Hepatic stellate cell (primary cell): ENCODE measurements at regions not wholly inside any gene's neighbourhood (a gene's known extent, or its start where the extent isn't known, plus 50 kb on each side); places are given as distances from the start of the nearest gene placed in this dataset.
"Not testable (repeated sequence)": the region's sequence is repeated elsewhere in the genome, so short reads cannot be mapped to it uniquely, and the experiment has no call there.

Experiments
- DNase-seq: peaks from one replicate; pipeline ENCODE4 v3.0.0; 2011; ENCODE audit warnings: low spot score

DNA sequence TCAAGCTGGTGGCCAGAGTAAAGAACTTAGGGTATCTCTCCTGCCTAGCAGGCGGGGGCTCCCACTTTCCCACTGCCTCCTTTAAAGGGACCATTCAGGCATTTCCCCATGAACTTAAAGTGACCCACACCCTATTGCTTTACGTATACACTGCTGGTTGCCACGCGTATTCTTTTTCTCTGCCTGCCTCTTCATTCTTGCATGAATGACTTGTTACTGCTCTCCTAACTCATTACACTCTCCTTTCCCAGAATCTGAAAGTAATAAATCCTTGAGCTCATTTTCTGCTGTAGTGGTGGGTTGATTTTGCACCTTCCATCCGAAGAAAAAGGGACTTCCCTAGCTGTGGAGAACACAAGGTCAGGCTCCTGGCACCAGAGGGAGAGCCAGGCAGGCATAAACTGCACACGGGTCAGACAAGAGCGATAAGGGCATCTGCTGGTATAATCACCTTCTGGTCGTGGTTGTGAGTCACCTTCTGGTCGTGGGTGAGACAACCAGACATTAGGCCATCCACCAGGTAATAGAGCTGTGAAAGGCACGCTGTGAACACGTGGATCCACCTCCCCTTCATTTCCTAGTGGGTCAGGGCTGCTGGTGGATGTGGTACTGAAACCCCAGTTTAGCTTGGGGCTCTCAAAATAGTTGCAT is 950.3 kb downstream of the SOCS6 start:
- no peak for DNase-seq

DNA sequence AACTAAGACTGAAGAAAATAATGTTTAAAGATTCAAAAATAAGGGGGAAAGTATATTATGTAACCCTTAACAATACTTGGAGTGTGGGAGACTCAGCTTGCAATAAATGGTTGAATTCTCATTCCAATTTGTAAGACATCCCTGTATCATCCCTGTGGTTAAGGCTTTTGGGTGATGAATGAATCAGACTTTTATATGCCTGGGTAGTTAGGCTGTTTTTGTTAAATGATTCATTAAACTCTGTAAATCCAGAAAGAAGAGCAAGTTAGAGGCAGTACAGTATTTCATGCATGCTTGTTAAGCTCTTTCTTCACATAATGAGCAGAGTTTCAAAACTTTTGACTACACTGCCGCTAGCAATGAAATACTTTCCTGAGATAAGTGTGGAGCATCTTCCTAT is 948.8 kb downstream of the SOCS6 start:
- DNase-seq, result no peak

DNA sequence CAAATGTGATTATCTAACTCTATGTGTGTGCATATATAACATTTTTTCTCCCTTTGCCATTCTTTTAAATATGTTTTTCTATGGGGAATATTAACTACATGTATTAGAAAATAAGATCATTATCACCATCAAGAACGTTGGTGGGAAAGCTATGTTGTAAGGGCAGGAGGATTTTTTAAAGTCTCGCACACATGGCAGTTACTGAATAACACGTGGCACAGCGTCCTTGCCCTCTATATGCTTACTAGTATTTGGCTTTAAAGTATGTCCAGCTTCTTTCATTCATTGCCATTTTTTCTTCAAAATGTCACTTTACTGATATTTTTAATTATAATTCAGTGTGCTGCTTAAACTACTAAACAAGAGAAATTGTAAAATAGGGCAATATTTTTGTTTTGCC is 944.3 kb downstream of the SOCS6 start:
- no peak for DNase-seq

DNA sequence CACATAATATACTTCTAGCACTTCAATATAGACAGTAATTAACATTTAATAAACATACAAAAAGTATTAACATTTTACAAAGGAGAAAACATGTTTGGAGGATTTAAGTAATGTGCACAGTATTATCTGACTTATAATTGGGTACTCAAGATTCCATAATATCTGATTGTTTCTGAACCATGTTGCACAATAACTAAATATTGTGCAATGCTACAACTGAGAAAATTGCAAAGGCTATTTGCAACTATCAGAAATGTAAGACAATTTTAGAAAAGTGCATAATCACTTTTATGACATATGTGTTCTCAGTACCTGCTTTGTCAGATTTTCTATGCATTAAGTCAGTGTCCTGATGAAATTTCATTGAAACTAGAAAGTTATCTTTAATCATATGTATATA is 934.6 kb downstream of the SOCS6 start:
- DNase-seq, result no peak

DNA sequence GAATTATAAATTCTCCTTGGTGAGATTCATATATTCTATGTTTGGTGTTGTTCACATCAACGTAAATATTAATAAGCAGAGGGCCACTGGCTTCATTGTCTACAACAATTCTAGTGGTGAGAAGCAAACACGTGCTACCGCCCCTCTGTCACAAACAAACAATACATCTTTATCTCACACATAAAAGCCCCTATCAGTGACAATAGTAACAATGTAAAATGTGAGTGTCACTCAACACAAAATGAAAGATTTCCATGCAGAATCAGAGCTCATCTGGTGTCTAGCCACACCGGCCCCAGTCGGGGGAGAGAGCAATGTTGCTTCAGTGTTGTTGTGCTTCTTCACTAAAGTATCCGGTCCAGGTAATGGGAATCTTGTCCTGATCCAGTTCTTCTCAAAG is 932.6 kb downstream of the SOCS6 start:
- DNase-seq, result no peak

DNA sequence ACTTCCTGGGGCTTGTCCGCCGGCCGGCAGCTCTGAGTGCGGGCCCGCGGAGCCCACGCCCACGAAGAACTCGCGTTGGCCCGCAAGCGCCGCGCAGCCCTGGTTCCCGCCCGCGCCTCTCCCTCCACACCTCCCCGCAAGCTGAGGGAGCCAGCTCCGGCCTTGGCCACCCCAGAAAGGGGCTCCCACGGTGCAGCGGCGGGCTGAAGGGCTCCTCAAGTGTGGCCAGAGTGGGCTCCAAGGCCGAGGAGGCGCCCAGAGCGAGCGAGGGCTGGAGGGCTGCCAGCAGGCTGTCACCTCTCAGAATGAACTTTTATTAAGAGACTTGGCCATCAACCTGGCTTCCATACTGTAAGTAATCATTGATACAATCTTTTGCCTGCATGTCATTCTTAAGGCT is 923.9 kb downstream of the SOCS6 start:
- DNase-seq, result not testable (repeated sequence)

DNA sequence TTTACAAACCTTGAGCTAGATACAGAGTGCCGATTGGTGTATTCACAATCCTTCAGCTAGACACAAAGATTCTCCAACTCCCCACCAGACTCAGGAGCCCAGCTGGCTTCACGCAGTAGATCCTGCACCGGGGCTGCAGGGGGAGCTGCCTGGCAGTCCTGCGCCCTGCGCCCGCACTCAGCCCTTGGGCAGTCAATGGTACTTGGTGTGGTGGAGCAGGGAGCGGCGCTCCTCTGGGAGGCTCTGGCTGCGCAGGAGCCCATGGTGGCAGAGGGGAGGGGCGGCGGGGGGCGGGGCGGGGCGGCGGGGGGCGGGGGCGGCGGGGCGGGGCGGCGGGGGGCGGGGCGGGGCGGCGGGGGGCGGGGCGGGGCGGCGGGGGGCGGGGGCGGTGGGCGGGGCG is 923.4 kb downstream of the SOCS6 start:
- no peak for DNase-seq

DNA sequence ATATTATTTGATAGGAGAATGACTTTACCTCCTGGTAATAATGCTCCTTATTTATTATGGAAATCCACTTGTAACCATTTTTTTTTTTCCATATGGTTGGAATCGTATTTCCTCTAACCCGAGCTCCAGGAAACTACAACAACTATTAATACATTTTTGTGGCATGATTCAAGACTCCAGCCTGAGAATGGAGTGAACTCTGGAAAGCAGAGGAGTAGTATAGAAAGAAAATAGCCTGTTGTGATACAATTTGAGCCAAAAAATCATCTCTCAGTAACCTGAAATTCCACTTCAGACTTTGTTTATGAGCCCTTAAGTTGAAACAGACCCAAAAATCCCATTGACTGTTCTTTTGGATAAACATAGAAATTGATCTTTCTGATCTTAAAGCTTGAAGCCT is 921.1 kb downstream of the SOCS6 start:
- DNase-seq, result no peak

DNA sequence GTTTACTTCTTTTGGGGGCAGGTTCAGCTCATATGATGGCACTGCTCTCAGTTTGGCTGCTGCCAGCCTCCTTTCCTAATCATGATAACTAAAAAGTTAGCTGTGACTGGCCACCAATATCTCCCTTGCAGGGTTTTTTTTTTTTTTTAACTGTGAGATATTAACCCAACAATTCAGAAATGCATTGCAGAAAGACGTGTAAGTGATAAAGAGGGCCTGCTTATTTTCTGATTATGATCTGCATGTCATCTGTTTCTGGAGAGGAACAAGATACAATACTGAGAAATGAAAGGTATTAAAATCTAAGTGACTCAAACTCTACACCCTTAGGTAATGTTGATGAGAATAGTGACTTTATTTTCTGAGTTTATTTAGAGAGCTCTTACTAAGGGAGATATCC is 905.6 kb downstream of the SOCS6 start:
- no peak for DNase-seq

DNA sequence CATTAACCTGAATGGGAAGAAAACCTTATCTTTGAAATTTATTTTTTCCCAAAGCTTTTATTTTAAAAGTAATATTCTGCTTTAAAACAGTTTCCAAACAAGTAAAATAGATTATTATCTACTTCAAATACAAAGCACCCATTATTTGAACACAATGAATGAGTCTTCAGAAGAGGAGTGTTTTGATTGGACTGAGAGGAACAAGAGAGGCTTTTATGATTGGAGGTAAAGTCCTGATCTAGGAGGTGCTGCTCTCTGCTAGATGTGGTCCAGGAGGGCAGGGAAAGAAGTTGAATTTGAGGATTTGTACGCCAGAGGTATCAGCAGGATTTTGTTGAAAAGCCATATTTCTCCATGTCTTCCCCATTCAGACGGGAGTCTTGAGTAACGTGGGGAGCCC is 900.7 kb downstream of the SOCS6 start:
- DNase-seq, result no peak

DNA sequence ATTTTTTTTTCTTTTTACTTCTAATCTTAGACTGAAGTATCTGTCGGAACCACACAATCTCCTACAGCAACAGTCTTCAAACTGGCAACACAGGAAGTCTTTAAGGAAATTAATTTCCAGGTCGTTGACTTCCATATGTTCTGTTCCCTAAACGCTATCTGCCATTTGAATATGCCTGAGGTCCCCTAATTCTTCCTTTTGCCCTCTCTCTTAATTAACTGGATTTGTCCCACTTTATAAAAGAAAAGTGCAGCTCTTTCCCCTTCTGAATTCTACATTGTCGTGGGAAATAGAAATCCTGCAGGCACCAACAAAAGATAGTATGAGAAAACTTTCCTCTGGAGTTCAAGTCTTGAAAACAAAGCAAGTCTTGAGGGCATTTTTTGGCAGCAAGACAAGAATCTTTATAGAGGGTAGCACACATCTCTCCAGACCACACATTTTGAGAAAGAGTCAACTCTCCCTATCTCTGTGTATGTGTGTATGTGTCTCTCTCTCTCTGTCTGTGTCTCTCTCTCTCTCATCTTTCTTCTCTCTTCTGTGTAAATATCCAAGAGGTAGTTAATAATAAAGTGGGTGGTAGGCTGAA is 879.8 kb downstream of the SOCS6 start:
- DNase-seq, result no peak

DNA sequence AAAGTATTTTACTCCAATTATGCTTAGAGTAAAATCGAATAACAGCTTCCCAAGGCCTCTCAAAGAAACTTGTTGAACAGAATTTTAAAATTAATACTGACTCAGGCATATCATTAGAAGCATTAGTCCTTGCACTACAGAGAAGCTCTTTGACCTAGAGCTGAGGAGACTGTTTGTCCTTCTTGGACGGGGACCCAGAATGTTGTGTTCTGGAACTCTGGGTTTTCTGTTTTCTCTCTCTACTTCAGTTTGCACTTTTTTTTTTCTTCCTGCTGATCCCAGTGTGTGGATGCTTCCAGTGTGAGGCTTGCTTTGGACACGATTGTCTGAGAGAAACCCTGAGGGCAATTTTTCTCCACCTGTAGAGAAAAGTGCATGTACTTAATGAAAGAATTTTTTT is 847.6 kb downstream of the SOCS6 start:
- DNase-seq, result no peak

DNA sequence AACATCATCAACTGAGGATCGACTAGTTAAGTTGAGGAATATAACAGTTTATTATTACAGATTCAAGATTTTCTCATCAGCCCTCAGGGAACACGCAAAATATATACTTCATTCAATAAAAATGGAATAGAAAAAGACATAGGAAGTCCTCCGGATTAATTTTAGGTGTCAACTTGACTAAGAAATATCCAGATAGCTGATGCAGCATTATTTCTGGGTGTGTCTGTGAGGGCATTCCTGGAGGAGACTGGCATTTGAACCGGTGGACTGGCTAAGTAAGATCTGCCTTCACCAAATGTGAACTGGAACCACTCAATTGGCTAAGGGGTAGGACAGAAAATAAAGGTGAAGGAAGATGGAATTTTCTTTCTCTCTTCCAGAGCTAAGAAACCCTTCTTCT is 845.3 kb downstream of the SOCS6 start:
- no peak for DNase-seq

DNA sequence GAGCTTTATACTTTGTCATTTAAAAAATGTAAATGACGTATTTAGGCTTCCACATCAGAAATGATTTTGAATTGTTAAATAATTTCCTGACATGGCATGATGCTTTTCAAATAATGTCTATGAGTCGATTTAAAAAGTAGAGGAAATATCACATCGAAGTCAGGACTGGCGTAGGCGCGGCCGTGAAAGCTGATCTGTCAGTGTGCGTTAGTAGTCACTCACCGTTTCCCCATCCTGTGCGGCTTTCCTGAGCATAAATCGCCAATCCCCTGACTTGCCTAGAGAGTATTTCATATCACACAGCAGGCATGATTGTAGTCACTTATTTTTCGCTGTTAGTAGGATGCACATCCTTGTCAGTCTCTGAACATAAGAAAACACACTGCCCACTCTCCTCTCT is 843.1 kb downstream of the SOCS6 start:
- DNase-seq, result no peak

DNA sequence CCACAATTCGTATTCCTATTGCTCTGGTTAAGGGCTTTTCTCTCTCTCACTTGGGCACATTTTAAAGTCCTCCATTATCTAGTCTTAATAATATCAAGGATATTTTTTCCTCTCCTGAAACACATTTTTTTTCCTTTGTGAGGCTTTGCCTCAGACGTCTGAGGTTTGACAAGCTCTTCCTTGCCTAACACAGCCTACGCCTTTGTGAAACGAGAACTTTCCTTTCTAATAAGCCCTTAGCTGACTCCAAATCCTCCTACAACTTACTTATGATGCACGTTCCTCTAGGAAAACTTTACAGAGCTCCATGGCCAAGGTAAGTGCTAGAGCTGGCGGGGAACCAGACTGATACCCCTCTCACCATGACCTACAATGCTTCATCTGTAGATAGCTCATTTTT is 841.5 kb downstream of the SOCS6 start:
- DNase-seq, result no peak

DNA sequence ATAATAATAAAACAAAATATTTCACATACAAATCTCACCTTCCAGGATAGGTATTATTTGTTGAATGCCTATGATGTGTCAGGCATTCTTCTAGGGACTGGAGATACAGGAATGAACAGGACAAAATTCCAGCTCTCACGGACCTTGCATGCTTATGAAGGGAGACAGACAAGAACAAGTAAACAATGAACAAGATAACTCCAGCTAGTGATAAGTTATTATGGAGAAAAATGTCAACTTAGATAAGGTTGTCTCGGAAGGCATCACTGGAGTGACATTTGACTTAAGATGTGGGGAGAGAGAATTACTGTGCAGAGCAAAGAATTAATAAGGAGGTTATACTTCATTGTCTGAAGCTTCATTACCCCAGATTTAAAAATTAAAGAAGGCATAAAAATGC is 836.7 kb downstream of the SOCS6 start:
- DNase-seq, result no peak

DNA sequence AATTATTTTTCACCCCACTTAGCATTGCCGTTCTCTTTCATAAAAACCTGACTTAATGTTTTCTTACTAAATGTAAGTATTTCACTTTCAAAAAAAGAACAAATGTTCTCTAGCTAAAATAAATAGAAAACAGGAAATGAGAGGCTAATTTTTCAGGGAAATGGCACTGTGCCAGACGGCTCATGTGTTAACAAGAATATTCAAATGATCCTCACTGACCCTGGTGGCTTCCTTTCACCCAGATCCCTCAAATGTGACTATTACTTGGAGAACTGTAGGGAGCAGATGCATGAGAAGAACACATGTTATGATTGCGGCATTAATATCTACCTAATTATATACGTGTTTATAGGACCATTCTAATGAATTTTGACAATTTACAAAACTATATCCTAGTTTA is 827.7 kb downstream of the SOCS6 start:
- DNase-seq, result no peak

DNA sequence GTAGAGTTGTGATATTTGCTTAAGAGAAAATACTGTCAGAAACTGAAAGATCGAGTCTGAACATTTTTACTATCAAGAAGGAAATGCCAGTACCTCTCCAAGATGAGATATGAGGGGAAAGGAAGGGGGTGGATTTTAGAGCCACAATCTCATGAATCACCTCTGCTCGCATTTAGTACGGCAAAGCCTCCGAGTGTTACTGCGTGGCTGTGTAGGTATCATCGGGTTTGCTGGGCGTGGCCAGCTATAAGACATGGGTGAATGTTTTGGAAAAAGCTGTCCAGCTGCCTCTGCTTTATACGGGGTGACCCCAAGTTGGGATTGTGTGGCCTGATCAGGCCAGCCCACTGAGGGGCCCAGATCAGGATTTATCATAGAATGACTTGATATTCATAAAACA is 826.4 kb downstream of the SOCS6 start:
- no peak for DNase-seq

DNA sequence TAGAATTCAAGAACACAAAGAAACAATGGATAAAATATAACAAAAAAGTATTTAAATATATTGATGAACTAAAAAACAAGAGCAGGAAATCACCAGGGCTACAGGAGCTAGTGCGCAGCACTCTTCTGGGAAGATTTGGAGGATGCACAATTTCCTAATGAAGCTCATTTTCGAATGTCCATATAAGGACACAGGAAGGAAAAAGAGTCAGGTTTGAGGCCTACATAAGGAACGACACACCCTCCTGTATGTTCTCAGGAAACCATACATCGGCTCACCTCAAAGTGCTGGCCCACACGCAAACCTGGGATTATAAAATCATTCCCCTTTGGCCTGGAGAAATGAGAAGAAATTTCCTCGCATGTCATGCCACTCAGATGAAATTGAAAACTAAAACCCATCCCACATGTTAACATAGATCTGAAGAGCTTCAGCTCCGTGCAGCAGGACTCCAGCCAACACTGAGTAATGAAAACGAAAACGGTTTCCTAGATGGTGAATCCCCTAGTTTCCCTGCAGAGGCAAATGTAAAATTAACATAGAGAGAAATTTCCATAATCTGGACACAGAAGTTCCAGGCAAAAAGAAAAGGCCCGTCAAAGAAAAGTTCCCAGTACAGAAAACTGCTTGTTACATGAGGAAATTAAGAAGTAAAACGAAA is 825.8 kb downstream of the SOCS6 start:
- no peak for DNase-seq

DNA sequence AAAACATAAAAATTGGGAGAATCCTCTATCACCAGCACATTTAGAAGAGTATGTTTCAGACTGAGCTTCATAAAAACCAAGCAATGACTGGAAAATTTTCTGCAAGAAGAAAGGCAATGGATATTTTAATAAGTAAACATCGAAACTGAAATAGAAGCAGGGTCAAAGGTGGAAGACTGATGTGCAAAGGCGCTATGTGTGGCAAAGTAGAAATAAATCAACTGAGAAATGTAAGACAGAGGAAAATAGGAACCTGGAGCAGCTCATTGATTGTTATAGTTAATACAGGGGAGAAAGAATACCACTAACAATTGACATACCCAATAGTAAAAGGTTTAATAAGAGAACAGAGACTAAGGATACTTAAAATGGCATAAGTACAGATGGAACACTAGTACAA is 818.4 kb downstream of the SOCS6 start:
- no peak for DNase-seq

DNA sequence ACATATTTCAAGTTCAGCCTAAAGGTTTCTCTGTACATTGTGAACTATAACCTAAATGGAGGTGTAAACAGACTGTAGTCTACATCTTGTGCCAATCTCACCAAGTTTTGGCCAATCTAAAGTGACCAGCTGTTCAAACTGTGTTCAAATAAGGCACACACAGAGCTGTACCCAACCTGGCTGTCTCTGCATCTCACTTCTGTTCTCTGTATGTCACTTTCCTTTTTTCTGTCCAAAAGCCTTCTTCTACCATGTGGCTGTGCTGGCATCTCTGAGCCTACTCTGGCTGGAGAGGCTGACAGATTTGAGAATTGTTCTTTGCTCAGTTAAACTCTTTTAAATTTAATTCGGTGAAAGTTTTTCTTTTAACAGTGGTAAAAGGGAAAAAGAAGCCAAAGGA is 817.9 kb downstream of the SOCS6 start:
- no peak for DNase-seq

DNA sequence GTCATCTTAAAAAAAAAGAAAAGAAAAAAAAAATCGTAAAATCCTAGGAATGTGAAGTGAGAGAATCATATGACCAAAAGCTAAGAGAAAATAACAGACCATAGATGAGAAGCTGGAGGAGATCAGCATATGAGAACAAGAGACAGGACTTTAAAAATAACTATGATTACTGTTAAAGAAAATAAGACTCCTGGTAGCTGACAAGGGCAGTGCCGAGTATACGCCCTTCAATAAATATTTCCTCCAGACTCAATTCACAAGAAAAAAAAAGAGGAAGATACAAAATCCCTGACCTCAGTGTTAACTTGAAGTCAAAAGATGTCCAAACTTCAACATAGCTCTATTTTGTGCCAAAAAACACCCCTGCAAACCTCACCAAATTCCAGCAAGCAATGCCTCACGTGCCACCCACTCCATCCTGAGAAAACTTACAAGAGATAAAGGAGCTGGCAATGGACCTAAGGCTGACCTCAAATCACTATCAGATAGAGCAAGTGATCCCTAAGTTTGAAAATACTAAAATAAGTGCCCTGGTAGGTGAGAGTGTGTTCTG is 817.2 kb downstream of the SOCS6 start:
- no peak for DNase-seq

DNA sequence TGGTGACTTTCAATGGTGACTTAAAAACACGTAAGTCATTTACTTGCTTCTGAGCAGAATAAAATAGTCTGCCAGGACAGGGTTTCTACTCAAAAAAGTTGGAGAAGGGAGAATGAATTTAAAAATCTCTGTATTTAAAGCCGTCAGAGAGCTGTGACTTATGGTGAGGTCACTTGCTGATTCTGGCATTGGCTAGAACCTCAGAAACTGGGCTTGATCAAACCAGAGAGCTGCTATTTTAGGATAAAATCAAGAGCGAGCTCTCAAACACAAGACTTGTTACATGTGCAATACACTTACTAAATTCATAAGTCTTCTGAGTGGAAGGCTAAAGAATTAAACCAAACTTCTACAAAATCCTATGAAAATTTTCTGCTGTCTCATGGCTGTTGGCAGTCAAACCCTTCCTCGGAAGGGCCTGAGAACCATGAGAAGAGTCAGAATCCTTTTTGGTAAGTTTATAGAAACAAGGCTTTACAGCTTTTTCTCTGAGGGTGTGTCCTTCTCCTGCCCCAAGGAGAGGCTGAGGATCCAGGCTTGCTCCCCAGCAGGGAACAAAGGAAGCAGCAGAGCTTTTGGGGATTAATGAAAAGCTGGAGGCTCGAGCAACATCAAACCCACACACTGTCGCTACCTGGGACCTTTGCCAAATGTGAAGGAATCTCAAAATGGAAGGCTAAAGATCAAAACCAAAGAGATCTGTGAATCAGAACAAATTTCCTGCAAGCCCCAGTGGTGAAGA is 816.4 kb downstream of the SOCS6 start:
- DNase-seq, result no peak
